ENCODE measurements at regions not wholly inside any gene's neighbourhood (a gene's known extent, or its start where the extent isn't known, plus 50 kb on each side); places are given as distances from the start of the nearest gene placed in this dataset.

GRCh38 chr12:76678992-76679391 lies 84.9 kb upstream of the ZDHHC17 start:
- TF ChIP-seq CTCF (IDR thresholded peaks at IDR 0.05) (no peak), POLR2A (IDR thresholded peaks at IDR 0.05) (no peak)
- DNase-seq (ENCODE audit: low spot score in 2 of 2) = no peak
- WGBS, 2 donors = 96% methylated on average over 2 of the region's 2 CpGs
- intact Hi-C loops (cut with DNase I; ENCODE audit: low total_unique reads) = no loop called here
- H3K4me3 ChIP-seq (ENCODE audit: low read depth, poor library complexity, severe bottlenecking) = no peak overlapping the region

GRCh38 chr12:76679778-76680177 lies 84.1 kb upstream of the ZDHHC17 start:
- intact Hi-C loops (cut with DNase I; ENCODE audit: low total_unique reads) = no loop called here
- TF ChIP-seq POLR2A (IDR thresholded peaks at IDR 0.05) (no peak), CTCF (IDR thresholded peaks at IDR 0.05) (no peak)
- no peak for DNase-seq (ENCODE audit: low spot score in 2 of 2)
- no peak overlapping the region for H3K4me3 ChIP-seq (ENCODE audit: low read depth, poor library complexity, severe bottlenecking)
- 81 to 90% methylated on average over 1 of the region's 1 CpG for WGBS, 2 donors

GRCh38 chr12:76680940-76681339 lies 83.0 kb upstream of the ZDHHC17 start:
- WGBS, 2 donors = 78 to 85% methylated on average over 2 of the region's 2 CpGs
- TF ChIP-seq POLR2A (IDR thresholded peaks at IDR 0.05) (no peak), CTCF (IDR thresholded peaks at IDR 0.05) (no peak)
- no peak for DNase-seq (ENCODE audit: low spot score in 2 of 2)
- intact Hi-C loops (cut with DNase I; ENCODE audit: low total_unique reads) = no loop called here
- no peak overlapping the region for H3K4me3 ChIP-seq (ENCODE audit: low read depth, poor library complexity, severe bottlenecking)

GRCh38 chr12:76685246-76685678 lies 78.7 kb upstream of the ZDHHC17 start:
- no peak for DNase-seq (ENCODE audit: low spot score in 2 of 2)
- intact Hi-C loops (cut with DNase I; ENCODE audit: low total_unique reads) = no loop called here
- TF ChIP-seq CTCF (IDR thresholded peaks at IDR 0.05) (no peak), POLR2A (IDR thresholded peaks at IDR 0.05) (no peak)
- WGBS, 2 donors = 0 to 3% methylated on average over 5 of the region's 5 CpGs
- H3K4me3 ChIP-seq (ENCODE audit: low read depth, poor library complexity, severe bottlenecking) = no peak overlapping the region

- intact Hi-C loops (cut with DNase I; ENCODE audit: low total_unique reads) = no loop called here
- no peak overlapping the region for H3K4me3 ChIP-seq (ENCODE audit: low read depth, poor library complexity, severe bottlenecking)
- TF ChIP-seq POLR2A (IDR thresholded peaks at IDR 0.05) (no peak), CTCF (IDR thresholded peaks at IDR 0.05) (no peak)
- WGBS, 2 donors = 18 to 34% methylated on average over 3 of the region's 3 CpGs
- DNase-seq (ENCODE audit: low spot score in 2 of 2) = no peak
Observed at GRCh38 chr12:76687981-76688380, 75.9 kb upstream of the ZDHHC17 start.

- H3K4me3 ChIP-seq (ENCODE audit: low read depth, poor library complexity, severe bottlenecking) = no peak overlapping the region
- TF ChIP-seq CTCF (IDR thresholded peaks at IDR 0.05) = no peak
- no peak for TF ChIP-seq POLR2A (IDR thresholded peaks at IDR 0.05)
- no peak for DNase-seq (ENCODE audit: low spot score in 2 of 2)
- 83 to 86% methylated on average over 2 of the region's 2 CpGs for whole genome bisulfite sequencing, 2 donors
- intact Hi-C loops (cut with DNase I; ENCODE audit: low total_unique reads) = no loop called here
Observed at GRCh38 chr12:76688631-76689030, 75.3 kb upstream of the ZDHHC17 start.

All from lower leg skin (tissue), 4 donors.